ENCODE measurements at regions not wholly inside any gene's neighbourhood (a gene's known extent, or its start where the extent isn't known, plus 50 kb on each side); places are given as distances from the start of the nearest gene placed in this dataset.

GRCh38 chr10:113433711-113434110, 119.1 kb upstream of the HABP2 start:
- Mint-ChIP-seq H3K4me3 (no peak overlapping the region), H3K27ac (no peak overlapping the region), H3K36me3 (ENCODE audit: low read depth) (no peaks in the 10 kb centered on the region), H3K9me3 (peaks cover 5% of the 10 kb centered on the region), H3K4me1 (peaks cover 3% of the 10 kb centered on the region), H3K27me3 (ENCODE audit: insufficient read depth) (peaks cover 7% of the 10 kb centered on the region)
- no peak overlapping the region for H3K9ac ChIP-seq (ENCODE audit: extremely low read depth, low read length, poor library complexity, severe bottlenecking)
- H3K36me3 ChIP-seq (ENCODE audit: control insufficient read depth, insufficient read depth, low read length) = no peaks in the 10 kb centered on the region
- WGBS, 2 experiments (ENCODE audit: insufficient coverage in 1 of 2, insufficient read length in 1 of 2) = 91 to 95% methylated on average over 2 of the region's 2 CpGs
- H3K9me3 ChIP-seq (ENCODE audit: control insufficient read depth, low read length) = peaks cover 20% of the 10 kb centered on the region
- peak overlapping the region; percentile 9 for H3K4me3 ChIP-seq (ENCODE audit: low read length)
- no peaks in the 10 kb centered on the region for H3K4me1 ChIP-seq (ENCODE audit: control insufficient read depth, insufficient read depth, low read length)
- H3K27me3 ChIP-seq (ENCODE audit: control insufficient read depth, insufficient read depth, low read length, poor library complexity, severe bottlenecking) = no peaks in the 10 kb centered on the region
- no peak overlapping the region for H3K27ac ChIP-seq (ENCODE audit: low read depth, low read length)
- no peak for TF ChIP-seq CTCF (conservative IDR thresholded peaks at IDR 0.05)
- no peak for DNase-seq

GRCh38 chr10:113434315-113434714, 118.5 kb upstream of the HABP2 start:
- no peak overlapping the region for H3K4me3 Mint-ChIP-seq
- H3K9me3 Mint-ChIP-seq = peaks cover 5% of the 10 kb centered on the region
- 87 to 88% methylated on average over 3 of the region's 3 CpGs for WGBS, 2 experiments (ENCODE audit: insufficient coverage in 1 of 2, insufficient read length in 1 of 2)
- no peak for TF ChIP-seq CTCF (conservative IDR thresholded peaks at IDR 0.05)
- no peaks in the 10 kb centered on the region for H3K27me3 ChIP-seq (ENCODE audit: control insufficient read depth, insufficient read depth, low read length, poor library complexity, severe bottlenecking)
- no peak overlapping the region for H3K27ac Mint-ChIP-seq
- no peaks in the 10 kb centered on the region for H3K36me3 Mint-ChIP-seq (ENCODE audit: low read depth)
- H3K4me1 Mint-ChIP-seq = peaks cover 3% of the 10 kb centered on the region
- H3K4me3 ChIP-seq (ENCODE audit: low read length) = peak overlapping the region; percentile 9
- H3K9ac ChIP-seq (ENCODE audit: extremely low read depth, low read length, poor library complexity, severe bottlenecking) = no peak overlapping the region
- H3K36me3 ChIP-seq (ENCODE audit: control insufficient read depth, insufficient read depth, low read length) = no peaks in the 10 kb centered on the region
- H3K4me1 ChIP-seq (ENCODE audit: control insufficient read depth, insufficient read depth, low read length) = no peaks in the 10 kb centered on the region
- H3K27me3 Mint-ChIP-seq (ENCODE audit: insufficient read depth) = peaks cover 7% of the 10 kb centered on the region
- no peak overlapping the region for H3K27ac ChIP-seq (ENCODE audit: low read depth, low read length)
- peaks cover 20% of the 10 kb centered on the region for H3K9me3 ChIP-seq (ENCODE audit: control insufficient read depth, low read length)
- DNase-seq = no peak

- Histone ChIP-seq H3K9me3 (ENCODE audit: control insufficient read depth, low read length) (peaks cover 20% of the 10 kb centered on the region), H3K4me1 (ENCODE audit: control insufficient read depth, insufficient read depth, low read length) (no peaks in the 10 kb centered on the region), H3K9ac (ENCODE audit: extremely low read depth, low read length, poor library complexity, severe bottlenecking) (no peak overlapping the region), H3K27ac (ENCODE audit: low read depth, low read length) (no peak overlapping the region), H3K27me3 (ENCODE audit: control insufficient read depth, insufficient read depth, low read length, poor library complexity, severe bottlenecking) (no peaks in the 10 kb centered on the region), H3K36me3 (ENCODE audit: control insufficient read depth, insufficient read depth, low read length) (no peaks in the 10 kb centered on the region), H3K4me3 (ENCODE audit: low read length) (no peak overlapping the region)
- H3K36me3 Mint-ChIP-seq (ENCODE audit: low read depth) = no peaks in the 10 kb centered on the region
- peaks cover 3% of the 10 kb centered on the region for H3K4me1 Mint-ChIP-seq
- peaks cover 3% of the 10 kb centered on the region for H3K27me3 Mint-ChIP-seq (ENCODE audit: insufficient read depth)
- TF ChIP-seq CTCF (conservative IDR thresholded peaks at IDR 0.05) = no peak
- H3K4me3 Mint-ChIP-seq = no peak overlapping the region
- H3K27ac Mint-ChIP-seq = no peak overlapping the region
- no peak for DNase-seq
- peaks cover 5% of the 10 kb centered on the region for H3K9me3 Mint-ChIP-seq
- 88 to 94% methylated on average over 2 of the region's 2 CpGs for WGBS, 2 experiments (ENCODE audit: insufficient coverage in 1 of 2, insufficient read length in 1 of 2)
Observed at GRCh38 chr10:113434950-113435349, 117.9 kb upstream of the HABP2 start.
